Vagina (tissue), 2 donors: ENCODE measurements at regions not wholly inside any gene's neighbourhood (a gene's known extent, or its start where the extent isn't known, plus 50 kb on each side); places are given as distances from the start of the nearest gene placed in this dataset.

Source experiments
- POLR2A ChIP-seq, 2 donors: fragments of 450-650 bp; IDR thresholded peaks; one replicate each; pipeline ENCODE4 v1.6.1; 2017; ENCODE audit warnings: antibody characterized with exemption in 2 of 2, mild to moderate bottlenecking in 2 of 2, moderate library complexity in 2 of 2
- TF ChIP-seq, protein P1 (sequence below), 3 experiments: fragments of 450-650 bp in 2 of 3; fragments of 200-600 bp in 1 of 3; sonication (generic) in 1 of 3; IDR thresholded peaks; one replicate each; pipeline ENCODE4 v1.5.1; 2017 to 2019; ENCODE audit warnings: antibody characterized with exemption in 3 of 3, mild to moderate bottlenecking in 2 of 3, moderate library complexity in 2 of 3

DNA sequence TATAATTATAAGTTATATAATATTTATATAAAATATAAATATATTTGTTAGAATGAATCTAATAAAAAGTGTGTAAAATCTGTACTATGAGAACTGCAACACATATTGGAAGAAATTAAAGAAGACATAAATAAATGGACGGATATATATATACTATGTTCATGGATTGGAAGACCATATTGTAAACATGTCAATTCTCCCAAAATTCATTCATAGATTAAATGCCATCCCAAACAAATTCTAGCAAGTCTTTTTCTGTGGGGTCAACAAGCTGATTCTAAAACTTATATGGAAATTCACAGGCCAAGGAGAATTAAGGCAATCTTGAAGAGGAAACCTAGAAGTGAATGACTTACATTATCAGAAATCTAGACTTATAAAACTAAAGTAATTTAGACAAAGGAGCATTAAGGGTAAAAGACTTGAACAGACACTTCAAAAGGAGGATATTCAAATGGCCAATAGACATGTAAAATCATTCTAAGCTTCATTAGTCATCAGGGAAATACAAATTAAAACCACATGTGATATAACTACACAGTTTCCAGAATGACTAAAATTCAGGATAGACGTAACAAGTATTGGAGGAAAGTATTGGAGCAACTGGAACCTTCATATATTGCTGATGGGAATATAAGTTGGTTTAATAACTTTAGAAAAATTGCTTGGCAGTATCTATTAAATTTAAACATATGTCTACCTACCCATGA, 225.9 kb downstream of the EMX2 start:
- TF ChIP-seq, protein P1, sequence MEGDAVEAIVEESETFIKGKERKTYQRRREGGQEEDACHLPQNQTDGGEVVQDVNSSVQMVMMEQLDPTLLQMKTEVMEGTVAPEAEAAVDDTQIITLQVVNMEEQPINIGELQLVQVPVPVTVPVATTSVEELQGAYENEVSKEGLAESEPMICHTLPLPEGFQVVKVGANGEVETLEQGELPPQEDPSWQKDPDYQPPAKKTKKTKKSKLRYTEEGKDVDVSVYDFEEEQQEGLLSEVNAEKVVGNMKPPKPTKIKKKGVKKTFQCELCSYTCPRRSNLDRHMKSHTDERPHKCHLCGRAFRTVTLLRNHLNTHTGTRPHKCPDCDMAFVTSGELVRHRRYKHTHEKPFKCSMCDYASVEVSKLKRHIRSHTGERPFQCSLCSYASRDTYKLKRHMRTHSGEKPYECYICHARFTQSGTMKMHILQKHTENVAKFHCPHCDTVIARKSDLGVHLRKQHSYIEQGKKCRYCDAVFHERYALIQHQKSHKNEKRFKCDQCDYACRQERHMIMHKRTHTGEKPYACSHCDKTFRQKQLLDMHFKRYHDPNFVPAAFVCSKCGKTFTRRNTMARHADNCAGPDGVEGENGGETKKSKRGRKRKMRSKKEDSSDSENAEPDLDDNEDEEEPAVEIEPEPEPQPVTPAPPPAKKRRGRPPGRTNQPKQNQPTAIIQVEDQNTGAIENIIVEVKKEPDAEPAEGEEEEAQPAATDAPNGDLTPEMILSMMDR (IDR thresholded peaks at IDR 0.05): no peak
- no peak for TF ChIP-seq POLR2A (IDR thresholded peaks at IDR 0.05)
